Thyroid gland (tissue), 4 donors: ENCODE measurements at regions not wholly inside any gene's neighbourhood (a gene's known extent, or its start where the extent isn't known, plus 50 kb on each side); places are given as distances from the start of the nearest gene placed in this dataset.
A peak's percentile ranks its signal among the peaks of the same experiment; 100 is the strongest.
"Not testable (repeated sequence)": the region's sequence is repeated elsewhere in the genome, so short reads cannot be mapped to it uniquely, and the experiment has no call there.

Experiments
- DNase-seq, 2 donors: peaks; one replicate each; pipeline ENCODE4 v3.0.0-alpha.2; 2019
- H3K27ac ChIP-seq, 3 donors: fragments of 200-600 bp; sonication (generic); 1 replicate in 2 of 3; 2 replicates in 1 of 3; pipeline ENCODE4 v1.5.1; 2016 to 2019; ENCODE audit warnings: mild to moderate bottlenecking in 1 of 3, moderate library complexity in 1 of 3
- H3K27me3 ChIP-seq: fragments of 200-600 bp; sonication (generic); one replicate; pipeline ENCODE4 v1.5.1; 2019
- H3K36me3 ChIP-seq, 2 donors: fragments of 200-600 bp; sonication (generic); one replicate each; pipeline ENCODE4 v1.5.1; 2016 to 2019
- H3K4me1 ChIP-seq, 2 donors: fragments of 200-600 bp; sonication (generic); one replicate each; pipeline ENCODE4 v1.5.1; 2017 to 2019
- H3K4me3 ChIP-seq, 3 donors: fragments of 200-600 bp; sonication (generic); replicated peaks in 1 of 3; 1 replicate in 2 of 3; 2 replicates in 1 of 3; pipeline ENCODE4 v1.5.1; 2016; ENCODE audit warnings: mild to moderate bottlenecking in 1 of 3
- H3K9me3 ChIP-seq: fragments of 200-600 bp; sonication (generic); one replicate; pipeline ENCODE4 v1.5.1; 2017
- POLR2A ChIP-seq, 2 donors: fragments of 450-650 bp; IDR thresholded peaks; one replicate each; pipeline ENCODE4 v1.6.1; 2017; ENCODE audit warnings: antibody characterized with exemption in 2 of 2, mild to moderate bottlenecking in 2 of 2, moderate library complexity in 1 of 2
- WGBS, 2 donors: methylation state at CpG; one replicate each; pipeline ENCODE4 v1.1.5; 2017; 5-methylcytosine and 5-hydroxymethylcytosine counted together
- intact Hi-C: fragments of 100-400 bp; cut with DNase I; formaldehyde crosslinking; loops from one replicate; pipeline ENCODE4 v1.15.1; 2023
- TF ChIP-seq, protein P1 (sequence below), 6 experiments: fragments of 200-600 bp in 3 of 6; fragments of 450-650 bp in 3 of 6; sonication (generic) in 3 of 6; IDR thresholded peaks; one replicate each; pipeline ENCODE4 v1.5.1; 2016 to 2019; ENCODE audit warnings: antibody characterized with exemption in 6 of 6, mild to moderate bottlenecking in 2 of 6, inconsistent platforms in 1 of 6, moderate library complexity in 1 of 6

- peak in 1 of 2 donors; percentile 3 for DNase-seq
- WGBS, 2 donors = 69 to 76% methylated on average over 8 to 15 of the region's 15 CpGs
Measured at GRCh38 chr6:97978855-97979271, 695.8 kb upstream of the MMS22L start.

DNA sequence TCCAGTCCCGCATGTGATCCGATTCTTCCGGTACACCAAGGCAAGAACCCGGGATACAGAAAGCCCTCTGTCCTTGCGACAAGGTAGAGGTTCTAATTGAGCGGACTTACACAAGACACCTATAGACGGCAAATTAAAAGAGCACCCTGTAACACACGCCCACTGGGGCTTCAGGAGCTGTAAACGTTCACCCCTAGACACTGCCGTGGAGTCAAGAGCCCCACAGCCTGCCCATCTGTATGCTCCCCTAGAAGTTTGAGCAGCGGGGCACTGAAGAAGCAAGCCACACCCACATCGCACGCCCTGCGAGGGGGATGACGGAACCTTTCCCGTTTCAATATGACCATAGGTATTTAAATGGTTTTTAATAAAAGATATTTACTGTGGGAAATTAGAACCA, 696.3 kb upstream of the MMS22L start:
- H3K4me3 ChIP-seq, DNase-seq, H3K9me3 ChIP-seq, H3K36me3 ChIP-seq, H3K27me3 ChIP-seq, H3K27ac ChIP-seq, intact Hi-C loops: not testable (repeated sequence)
- peaks cover 15 to 27% of the 10 kb centered on the region in 2 donors for H3K4me1 ChIP-seq
- 91 to 93% methylated on average over 16 of the region's 16 CpGs for WGBS, 2 donors

More at GRCh38 chr6:97978855-97979271, 695.8 kb upstream of the MMS22L start:
- Histone ChIP-seq H3K4me1 (peaks cover 15 to 27% of the 10 kb centered on the region in 2 donors), H3K27ac (no peak overlapping the region), H3K27me3 (no peaks in the 10 kb centered on the region), H3K36me3 (no peaks in the 10 kb centered on the region), H3K9me3 (no peaks in the 10 kb centered on the region), H3K4me3 (no peak overlapping the region)
- TF ChIP-seq, protein P1, sequence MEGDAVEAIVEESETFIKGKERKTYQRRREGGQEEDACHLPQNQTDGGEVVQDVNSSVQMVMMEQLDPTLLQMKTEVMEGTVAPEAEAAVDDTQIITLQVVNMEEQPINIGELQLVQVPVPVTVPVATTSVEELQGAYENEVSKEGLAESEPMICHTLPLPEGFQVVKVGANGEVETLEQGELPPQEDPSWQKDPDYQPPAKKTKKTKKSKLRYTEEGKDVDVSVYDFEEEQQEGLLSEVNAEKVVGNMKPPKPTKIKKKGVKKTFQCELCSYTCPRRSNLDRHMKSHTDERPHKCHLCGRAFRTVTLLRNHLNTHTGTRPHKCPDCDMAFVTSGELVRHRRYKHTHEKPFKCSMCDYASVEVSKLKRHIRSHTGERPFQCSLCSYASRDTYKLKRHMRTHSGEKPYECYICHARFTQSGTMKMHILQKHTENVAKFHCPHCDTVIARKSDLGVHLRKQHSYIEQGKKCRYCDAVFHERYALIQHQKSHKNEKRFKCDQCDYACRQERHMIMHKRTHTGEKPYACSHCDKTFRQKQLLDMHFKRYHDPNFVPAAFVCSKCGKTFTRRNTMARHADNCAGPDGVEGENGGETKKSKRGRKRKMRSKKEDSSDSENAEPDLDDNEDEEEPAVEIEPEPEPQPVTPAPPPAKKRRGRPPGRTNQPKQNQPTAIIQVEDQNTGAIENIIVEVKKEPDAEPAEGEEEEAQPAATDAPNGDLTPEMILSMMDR (IDR thresholded peaks at IDR 0.05) = no peak
- TF ChIP-seq POLR2A (IDR thresholded peaks at IDR 0.05) = no peak
- intact Hi-C loops = no loop called here

- intact Hi-C loops = no loop called here
- H3K9me3 ChIP-seq = no peaks in the 10 kb centered on the region
- no peak overlapping the region for H3K27ac ChIP-seq
- H3K27me3 ChIP-seq = no peaks in the 10 kb centered on the region
- no peaks in the 10 kb centered on the region for H3K36me3 ChIP-seq
- 54 to 61% methylated on average over 1 of the region's 1 CpG for WGBS, 2 donors
- no peaks in the 10 kb centered on the region for H3K4me1 ChIP-seq
- TF ChIP-seq, protein P1 (IDR thresholded peaks at IDR 0.05) = no peak
- TF ChIP-seq POLR2A (IDR thresholded peaks at IDR 0.05) = no peak
- H3K4me3 ChIP-seq = no peak overlapping the region
- DNase-seq = no peak
Measured at GRCh38 chr6:97989451-97989850, 706.4 kb upstream of the MMS22L start.

DNA sequence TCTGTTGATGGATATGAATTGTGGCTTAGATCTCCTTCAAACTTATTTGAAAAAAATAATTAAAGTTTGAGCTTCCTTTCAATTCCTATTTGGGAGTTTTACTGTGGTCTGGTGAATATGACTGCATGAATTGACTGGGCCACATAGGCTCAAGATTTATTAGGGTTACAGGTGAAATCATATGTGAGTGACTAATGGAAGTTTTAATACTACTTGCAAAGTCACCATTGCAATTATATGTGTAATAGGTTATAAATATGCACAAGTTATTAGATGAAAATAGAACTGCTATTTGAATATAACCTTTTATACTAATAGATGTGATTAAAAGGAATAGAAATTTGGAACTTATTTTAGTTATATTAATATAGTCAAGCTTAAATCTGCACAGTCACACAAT, 712.1 kb upstream of the MMS22L start:
- Histone ChIP-seq H3K4me3 (no peak overlapping the region), H3K4me1 (no peaks in the 10 kb centered on the region), H3K36me3 (no peaks in the 10 kb centered on the region), H3K9me3 (no peaks in the 10 kb centered on the region), H3K27me3 (no peaks in the 10 kb centered on the region), H3K27ac (no peak overlapping the region)
- intact Hi-C loops = no loop called here
- TF ChIP-seq, protein P1 (IDR thresholded peaks at IDR 0.05) = no peak
- TF ChIP-seq POLR2A (IDR thresholded peaks at IDR 0.05) = no peak
- no peak for DNase-seq

GRCh38 chr6:98002678-98003077, 719.7 kb upstream of the MMS22L start:
- H3K9me3 ChIP-seq = no peaks in the 10 kb centered on the region
- no peaks in the 10 kb centered on the region for H3K27me3 ChIP-seq
- H3K36me3 ChIP-seq = no peaks in the 10 kb centered on the region
- 98 to 100% methylated on average over 1 of the region's 1 CpG for WGBS, 2 donors
- TF ChIP-seq, protein P1 (IDR thresholded peaks at IDR 0.05) = no peak
- TF ChIP-seq POLR2A (IDR thresholded peaks at IDR 0.05) = no peak
- intact Hi-C loops = no loop called here
- no peak for DNase-seq
- no peak overlapping the region for H3K27ac ChIP-seq
- no peaks in the 10 kb centered on the region for H3K4me1 ChIP-seq
- no peak overlapping the region for H3K4me3 ChIP-seq
